Stomach smooth muscle (tissue), 2 donors: ENCODE measurements at regions not wholly inside any gene's neighbourhood (a gene's known extent, or its start where the extent isn't known, plus 50 kb on each side); places are given as distances from the start of the nearest gene placed in this dataset.

ENCODE experiments used
- H3K27ac ChIP-seq: one replicate; pipeline ENCODE4 v1.7.0; 2013; ENCODE audit warnings: mild to moderate bottlenecking, low read length, inconsistent platforms
- H3K27me3 ChIP-seq, 2 donors: one replicate each; pipeline ENCODE4 v1.7.0; 2013; ENCODE audit warnings: low read length in 2 of 2; ENCODE audit not compliant: insufficient read depth in 2 of 2, control insufficient read depth in 1 of 2
- H3K36me3 ChIP-seq, 2 donors: one replicate each; pipeline ENCODE4 v1.7.0; 2013; ENCODE audit warnings: low read length in 2 of 2; ENCODE audit not compliant: control insufficient read depth in 2 of 2, insufficient read depth in 2 of 2
- H3K4me1 ChIP-seq: one replicate; pipeline ENCODE4 v1.7.0; 2013; ENCODE audit warnings: low read length; ENCODE audit not compliant: control insufficient read depth, insufficient read depth
- H3K4me3 ChIP-seq, 2 donors: one replicate each; pipeline ENCODE4 v1.7.0; 2013; ENCODE audit warnings: low read length in 2 of 2
- H3K9ac ChIP-seq, 2 donors: one replicate each; pipeline ENCODE4 v1.7.0; 2013; ENCODE audit warnings: low read length in 2 of 2, mild to moderate bottlenecking in 1 of 2
- H3K9me3 ChIP-seq, 2 donors: one replicate each; pipeline ENCODE4 v1.7.0; 2013; ENCODE audit warnings: low read length in 2 of 2; ENCODE audit not compliant: control insufficient read depth in 2 of 2
- donor health status: healthy.
- donor health status: Pancreatic carcinoma.

- Histone ChIP-seq H3K4me1 (peaks cover 15% of the 10 kb centered on the region), H3K9ac (no peak overlapping the region), H3K9me3 (no peaks in the 10 kb centered on the region), H3K27me3 (no peaks in the 10 kb centered on the region), H3K27ac (no peak overlapping the region), H3K4me3 (no peak overlapping the region), H3K36me3 (no peaks in the 10 kb centered on the region)
These were observed 142.3 kb upstream of the MTNR1B start for GRCh38 chr11:92827132-92827531.

GRCh38 chr11:92828556-92828955, 140.9 kb upstream of the MTNR1B start:
- Histone ChIP-seq H3K27ac (no peak overlapping the region), H3K4me1 (peaks cover 15% of the 10 kb centered on the region), H3K9ac (no peak overlapping the region), H3K27me3 (no peaks in the 10 kb centered on the region), H3K9me3 (no peaks in the 10 kb centered on the region), H3K4me3 (no peak overlapping the region), H3K36me3 (no peaks in the 10 kb centered on the region)

GRCh38 chr11:92829121-92829520, 140.3 kb upstream of the MTNR1B start:
- Histone ChIP-seq H3K9me3 (no peaks in the 10 kb centered on the region), H3K4me1 (peaks cover 15% of the 10 kb centered on the region), H3K36me3 (no peaks in the 10 kb centered on the region)

GRCh38 chr11:92829671-92830070, 139.8 kb upstream of the MTNR1B start:
- Histone ChIP-seq H3K9me3 (no peaks in the 10 kb centered on the region), H3K27me3 (no peaks in the 10 kb centered on the region), H3K9ac (no peak overlapping the region), H3K4me1 (peaks cover 15% of the 10 kb centered on the region), H3K36me3 (no peaks in the 10 kb centered on the region), H3K27ac (no peak overlapping the region), H3K4me3 (no peak overlapping the region)

More at GRCh38 chr11:92829121-92829520, 140.3 kb upstream of the MTNR1B start:
- Histone ChIP-seq H3K9ac (no peak overlapping the region), H3K27me3 (no peaks in the 10 kb centered on the region), H3K4me3 (no peak overlapping the region), H3K27ac (no peak overlapping the region)

- H3K27me3 ChIP-seq, result no peaks in the 10 kb centered on the region
- H3K27ac ChIP-seq, result no peak overlapping the region
- H3K9ac ChIP-seq, result no peak overlapping the region
- no peak overlapping the region for H3K4me3 ChIP-seq
- peaks cover 15% of the 10 kb centered on the region for H3K4me1 ChIP-seq
- no peaks in the 10 kb centered on the region for H3K9me3 ChIP-seq
- no peaks in the 10 kb centered on the region for H3K36me3 ChIP-seq
These were observed 138.9 kb upstream of the MTNR1B start for GRCh38 chr11:92830377-92831155.

- Histone ChIP-seq H3K9me3 (no peaks in the 10 kb centered on the region), H3K27ac (no peak overlapping the region), H3K4me1 (no peaks in the 10 kb centered on the region), H3K36me3 (no peaks in the 10 kb centered on the region), H3K4me3 (no peak overlapping the region), H3K27me3 (no peaks in the 10 kb centered on the region), H3K9ac (no peak overlapping the region)
These were observed 135.0 kb upstream of the MTNR1B start for GRCh38 chr11:92834296-92835020.

- H3K9me3 ChIP-seq, result no peaks in the 10 kb centered on the region
- no peaks in the 10 kb centered on the region for H3K27me3 ChIP-seq
- no peak overlapping the region for H3K27ac ChIP-seq
- H3K36me3 ChIP-seq, result no peaks in the 10 kb centered on the region
- H3K9ac ChIP-seq, result no peak overlapping the region
- H3K4me3 ChIP-seq, result no peak overlapping the region
- no peaks in the 10 kb centered on the region for H3K4me1 ChIP-seq
These were observed 131.9 kb upstream of the MTNR1B start for GRCh38 chr11:92837595-92837994.

GRCh38 chr11:92838759-92839310, 130.6 kb upstream of the MTNR1B start:
- no peak overlapping the region for H3K9ac ChIP-seq
- H3K27me3 ChIP-seq, result no peaks in the 10 kb centered on the region
- no peak overlapping the region for H3K27ac ChIP-seq
- H3K4me1 ChIP-seq, result no peaks in the 10 kb centered on the region
- H3K4me3 ChIP-seq, result no peak overlapping the region
- H3K36me3 ChIP-seq, result no peaks in the 10 kb centered on the region
- H3K9me3 ChIP-seq, result no peaks in the 10 kb centered on the region

GRCh38 chr11:92839450-92839849, 130.0 kb upstream of the MTNR1B start:
- no peaks in the 10 kb centered on the region for H3K27me3 ChIP-seq
- H3K9ac ChIP-seq, result no peak overlapping the region
- H3K27ac ChIP-seq, result no peak overlapping the region
- no peaks in the 10 kb centered on the region for H3K9me3 ChIP-seq
- H3K36me3 ChIP-seq, result no peaks in the 10 kb centered on the region
- H3K4me3 ChIP-seq, result no peak overlapping the region
- H3K4me1 ChIP-seq, result no peaks in the 10 kb centered on the region

- no peak overlapping the region for H3K4me3 ChIP-seq
- no peaks in the 10 kb centered on the region for H3K9me3 ChIP-seq
- H3K4me1 ChIP-seq, result peaks cover 4% of the 10 kb centered on the region
- no peak overlapping the region for H3K9ac ChIP-seq
- H3K27me3 ChIP-seq, result no peaks in the 10 kb centered on the region
- no peak overlapping the region for H3K27ac ChIP-seq
- H3K36me3 ChIP-seq, result no peaks in the 10 kb centered on the region
These were observed 127.7 kb upstream of the MTNR1B start for GRCh38 chr11:92841719-92842118.

GRCh38 chr11:92843455-92843854, 126.0 kb upstream of the MTNR1B start:
- no peak overlapping the region for H3K4me3 ChIP-seq
- H3K36me3 ChIP-seq, result no peaks in the 10 kb centered on the region
- peaks cover 4% of the 10 kb centered on the region for H3K4me1 ChIP-seq
- no peaks in the 10 kb centered on the region for H3K9me3 ChIP-seq
- H3K27me3 ChIP-seq, result no peaks in the 10 kb centered on the region
- H3K9ac ChIP-seq, result no peak overlapping the region
- no peak overlapping the region for H3K27ac ChIP-seq
